A549 (cell line): ENCODE measurements at regions not wholly inside any gene's neighbourhood (a gene's known extent, or its start where the extent isn't known, plus 50 kb on each side); places are given as distances from the start of the nearest gene placed in this dataset.

Experiments
- ATAC-seq, 2 experiments: fragments of 200-7000 bp in 1 of 2; fragments of >200 bp in 1 of 2; cut with Nextera tagmentation in 1 of 2; cut with Tn5 transposase in 1 of 2; 3 replicates each; pipeline versions ENCODE4 v1.8.0 to v1.9.1; 2018 to 2020; ENCODE audit warnings: mild to moderate bottlenecking in 1 of 2, moderate library complexity in 1 of 2
- CTCF ChIA-PET: fragments of 300-600 bp; sonication (Branson Sonifier 250); formaldehyde crosslinking; extraction: SDS; loops from one replicate; lab custom pipeline; 2021; ENCODE audit warnings: antibody characterized with exemption, inconsistent platforms; lab: Yijun Ruan, JAX
- POLR2A ChIA-PET: fragments of 350-600 bp; formaldehyde crosslinking; extraction: SDS; loops from one replicate; lab custom pipeline; 2021; ENCODE audit warnings: antibody characterized with exemption, inconsistent platforms; lab: Yijun Ruan, JAX
- DNase-seq, 2 experiments: peaks; one replicate each; pipeline versions ENCODE4 v3.0.0 to v3.0.0-alpha.2; 2011 to 2016; ENCODE audit warnings: low read depth in 1 of 2, low spot score in 1 of 2
- FAIRE-seq: peaks from 2 replicates; lab custom pipeline; 2011; peaks lifted over from hg19 to GRCh38; lab: Jason Lieb, UNC
- H3K27ac ChIP-seq, 2 experiments: fragments of >200 bp; sonication (Bioruptor Twin); formaldehyde crosslinking; 3 replicates each; pipeline ENCODE4 v1.5.1; 2016 to 2017
- H3K4me1 ChIP-seq: fragments of >200 bp; sonication (Bioruptor Twin); formaldehyde crosslinking; 3 replicates; pipeline ENCODE4 v1.6.1; 2016
- H3K4me2 ChIP-seq: fragments of >200 bp; sonication (Bioruptor Twin); formaldehyde crosslinking; 3 replicates; pipeline ENCODE4 v1.6.1; 2016
- H3K4me3 ChIP-seq: fragments of >200 bp; sonication (Bioruptor Twin); formaldehyde crosslinking; 3 replicates; pipeline ENCODE4 v1.5.1; 2016
- H3K9me3 ChIP-seq: fragments of >200 bp; sonication (Bioruptor Twin); formaldehyde crosslinking; 3 replicates; pipeline ENCODE4 v1.6.1; 2016
- BHLHE40 ChIP-seq: IDR thresholded peaks from 2 replicates; pipeline ENCODE4 v1.6.1; 2012; ENCODE audit warnings: low read depth, low read length, inconsistent platforms
- CBX8 ChIP-seq: fragments of 200-600 bp; sonication (generic); IDR thresholded peaks from 2 replicates; pipeline ENCODE4 v1.6.1; 2016
- CEBPB ChIP-seq, 2 experiments: fragments of >200 bp in 1 of 2; sonication (Bioruptor Twin) in 1 of 2; formaldehyde crosslinking in 1 of 2; IDR thresholded peaks; 2 replicates each; pipeline ENCODE4 v1.6.1; 2012 to 2016
- CHD2 ChIP-seq: fragments of 150-350 bp; IDR thresholded peaks from 2 replicates; pipeline ENCODE4 v1.6.1; 2014; ENCODE audit warnings: low read length; ENCODE audit not compliant: partially characterized antibody
- CTCF ChIP-seq: fragments of >200 bp; sonication (Bioruptor Twin); formaldehyde crosslinking; IDR thresholded peaks from 3 replicates; pipeline ENCODE4 v1.5.1; 2016
- EHF ChIP-seq: fragments of 250-450 bp; sonication (Bioruptor Pico); IDR thresholded peaks from 2 replicates; pipeline ENCODE4 v1.5.0; 2020; ENCODE audit warnings: mild to moderate bottlenecking
- EHMT2 ChIP-seq: fragments of 200-600 bp; sonication (generic); IDR thresholded peaks from 2 replicates; pipeline ENCODE4 v1.6.1; 2016; ENCODE audit warnings: antibody characterized with exemption, low read depth, mild to moderate bottlenecking, moderate library complexity
- EP300 ChIP-seq, 2 experiments: fragments of >200 bp; sonication (Bioruptor Twin); formaldehyde crosslinking; IDR thresholded peaks; 2 replicates in 1 of 2; 3 replicates in 1 of 2; pipeline ENCODE4 v1.6.1; 2016 to 2017
- FOSL2 ChIP-seq, 2 experiments: fragments of 450-650 bp in 1 of 2; fragments of >200 bp in 1 of 2; sonication (Bioruptor Twin) in 1 of 2; formaldehyde crosslinking; IDR thresholded peaks; 2 replicates each; pipeline versions ENCODE4 v1.5.0 to v1.6.1; 2016 to 2020; ENCODE audit warnings: mild to moderate bottlenecking in 1 of 2, moderate library complexity in 1 of 2
- FOXS1 ChIP-seq: fragments of 250-450 bp; sonication (Bioruptor Pico); IDR thresholded peaks from 2 replicates; pipeline ENCODE4 v1.5.0; 2020; ENCODE audit warnings: mild to moderate bottlenecking, moderate library complexity
- GATA3 ChIP-seq: IDR thresholded peaks from 2 replicates; pipeline ENCODE4 v1.6.1; 2012; ENCODE audit warnings: borderline replicate concordance
- HOXB5 ChIP-seq: fragments of 250-450 bp; sonication (Bioruptor Pico); IDR thresholded peaks from 2 replicates; pipeline ENCODE4 v1.5.0; 2020; ENCODE audit warnings: mild to moderate bottlenecking, moderate library complexity
- JUN ChIP-seq, 2 experiments: fragments of >200 bp; sonication (Bioruptor Twin); formaldehyde crosslinking; IDR thresholded peaks; 2 replicates in 1 of 2; 3 replicates in 1 of 2; pipeline ENCODE4 v1.6.1; 2016 to 2017
- JUNB ChIP-seq: fragments of >200 bp; sonication (Bioruptor Twin); formaldehyde crosslinking; IDR thresholded peaks from 2 replicates; pipeline ENCODE4 v1.6.1; 2016
- KDM1A ChIP-seq: fragments of 200-600 bp; sonication (generic); IDR thresholded peaks from 2 replicates; pipeline ENCODE4 v1.6.1; 2016; ENCODE audit warnings: low read depth, mild to moderate bottlenecking
- MAFK ChIP-seq: fragments of 450-650 bp; IDR thresholded peaks from 2 replicates; pipeline ENCODE4 v1.6.1; 2014; ENCODE audit not compliant: partially characterized antibody
- MYC ChIP-seq: IDR thresholded peaks from 2 replicates; pipeline ENCODE4 v1.6.1; 2012; ENCODE audit warnings: mild to moderate bottlenecking, inconsistent platforms, low read length, improper control_type of control experiment, borderline replicate concordance
- NR3C1 ChIP-seq: fragments of >200 bp; sonication (Bioruptor Twin); formaldehyde crosslinking; IDR thresholded peaks from 3 replicates; pipeline ENCODE4 v1.6.1; 2017
- PHF8 ChIP-seq: fragments of 200-600 bp; sonication (generic); IDR thresholded peaks from 2 replicates; pipeline ENCODE4 v1.6.1; 2016; ENCODE audit warnings: low read depth, mild to moderate bottlenecking, antibody characterized with exemption, moderate library complexity, borderline replicate concordance
- RAD21 ChIP-seq, 2 experiments: fragments of >200 bp in 1 of 2; sonication (Bioruptor Twin) in 1 of 2; formaldehyde crosslinking in 1 of 2; IDR thresholded peaks in 1 of 2; conservative IDR thresholded peaks in 1 of 2; 2 replicates in 1 of 2; 3 replicates in 1 of 2; pipeline ENCODE4 v1.6.1; 2012 to 2018; ENCODE audit warnings: inconsistent platforms in 1 of 2
- RARB ChIP-seq: fragments of 250-450 bp; sonication (Bioruptor Pico); IDR thresholded peaks from 2 replicates; pipeline ENCODE4 v1.8.0; 2021; ENCODE audit warnings: mild to moderate bottlenecking, moderate library complexity
- SREBF2 ChIP-seq: fragments of 450-650 bp; IDR thresholded peaks from 2 replicates; pipeline ENCODE4 v1.6.1; 2014; ENCODE audit warnings: mild to moderate bottlenecking, moderate library complexity
- ZC3H11A ChIP-seq: fragments of 450-650 bp; IDR thresholded peaks from 2 replicates; pipeline ENCODE4 v1.6.1; 2014; ENCODE audit warnings: antibody characterized with exemption, mild to moderate bottlenecking
- ZSCAN20 ChIP-seq: fragments of 250-450 bp; sonication (Bioruptor Pico); IDR thresholded peaks from 2 replicates; pipeline ENCODE4 v1.8.0; 2022; ENCODE audit warnings: mild to moderate bottlenecking, moderate library complexity
- WGBS: methylation state at CpG from one replicate; pipeline ENCODE4 v1.1.6; 2017; ENCODE audit errors: missing lambda C conversion rate; 5-methylcytosine and 5-hydroxymethylcytosine counted together
- TF ChIP-seq, protein P1 (sequence below): fragments of 450-650 bp; IDR thresholded peaks from 2 replicates; pipeline ENCODE4 v1.6.1; 2014; ENCODE audit warnings: antibody characterized with exemption

DNA sequence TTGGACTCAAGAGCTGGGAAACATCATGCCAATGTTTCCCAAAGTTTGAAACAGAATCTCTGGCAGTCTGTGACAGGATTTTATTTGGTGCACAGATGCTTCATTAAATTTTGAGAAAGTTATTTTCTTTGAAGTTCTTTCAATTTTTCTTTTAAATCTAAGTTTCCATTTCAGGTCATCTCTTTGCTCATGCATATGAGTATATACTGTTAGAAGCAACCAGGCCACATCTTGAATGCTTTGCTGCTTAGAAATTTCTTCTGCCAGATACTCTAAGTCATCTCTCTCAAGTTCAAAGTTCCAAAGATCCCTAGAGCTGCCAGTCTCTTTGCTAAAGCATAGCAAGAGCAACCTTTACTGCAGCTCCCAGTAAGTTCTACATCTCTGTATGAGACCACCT is 59.1 kb upstream of the CCDC28A start:
- no peak for TF ChIP-seq CHD2
- no peak for TF ChIP-seq HOXB5 (CRISPR knock-in tag)
- no peak for TF ChIP-seq EHF (CRISPR knock-in tag)
- TF ChIP-seq, protein P1, sequence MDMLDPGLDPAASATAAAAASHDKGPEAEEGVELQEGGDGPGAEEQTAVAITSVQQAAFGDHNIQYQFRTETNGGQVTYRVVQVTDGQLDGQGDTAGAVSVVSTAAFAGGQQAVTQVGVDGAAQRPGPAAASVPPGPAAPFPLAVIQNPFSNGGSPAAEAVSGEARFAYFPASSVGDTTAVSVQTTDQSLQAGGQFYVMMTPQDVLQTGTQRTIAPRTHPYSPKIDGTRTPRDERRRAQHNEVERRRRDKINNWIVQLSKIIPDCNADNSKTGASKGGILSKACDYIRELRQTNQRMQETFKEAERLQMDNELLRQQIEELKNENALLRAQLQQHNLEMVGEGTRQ: no peak
- TF ChIP-seq KDM1A: no peak
- TF ChIP-seq PHF8: no peak
- no peak for TF ChIP-seq BHLHE40
- no peak for TF ChIP-seq FOSL2 (IDR thresholded peaks at IDR 0.05)
- TF ChIP-seq FOSL2 (CRISPR knock-in tag; IDR thresholded peaks at IDR 0.05): no peak
- TF ChIP-seq FOXS1 (CRISPR knock-in tag): no peak
- no peak for TF ChIP-seq MYC
- TF ChIP-seq EP300 (IDR thresholded peaks at IDR 0.05): no peak
- TF ChIP-seq SREBF2: no peak
- TF ChIP-seq MAFK: no peak
- no peak for TF ChIP-seq GATA3
- no peak for TF ChIP-seq RARB (CRISPR knock-in tag)
- no peak for TF ChIP-seq CEBPB (IDR thresholded peaks at IDR 0.05)
- no peak for TF ChIP-seq RAD21 (conservative IDR thresholded peaks at IDR 0.05 in 1 of 2, IDR thresholded peaks at IDR 0.05 in 1 of 2)
- no peak for TF ChIP-seq EHMT2
- POLR2A ChIA-PET: no interaction called here
- H3K4me3 ChIP-seq: no peak overlapping the region

GRCh38 chr6:138716013-138716412 is 57.6 kb upstream of the CCDC28A start:
- H3K4me2 ChIP-seq: no peak overlapping the region
- no peak overlapping the region for H3K4me3 ChIP-seq
- H3K4me1 ChIP-seq: no peaks in the 10 kb centered on the region
- DNase-seq (no peak), ATAC-seq (no peak), FAIRE-seq (no peak)
- TF ChIP-seq NR3C1: no peak
- TF ChIP-seq JUNB: no peak
- no peak for TF ChIP-seq ZSCAN20
- TF ChIP-seq ZC3H11A: no peak
- TF ChIP-seq CBX8: no peak
- TF ChIP-seq JUN (IDR thresholded peaks at IDR 0.05): no peak
- TF ChIP-seq CTCF: no peak
- TF ChIP-seq FOXS1 (CRISPR knock-in tag): no peak
- ChIA-PET POLR2A (no interaction called here), CTCF (no interaction called here)
- H3K27ac ChIP-seq: no peak overlapping the region
- no peaks in the 10 kb centered on the region for H3K9me3 ChIP-seq
- WGBS: 79% methylated on average over 1 of the region's 1 CpG

More for the DNA sequence above, 59.1 kb upstream of the CCDC28A start:
- FAIRE-seq (no peak), DNase-seq (no peak), ATAC-seq (no peak)
- Histone ChIP-seq H3K9me3 (no peaks in the 10 kb centered on the region), H3K27ac (no peak overlapping the region), H3K4me2 (no peak overlapping the region), H3K4me1 (no peaks in the 10 kb centered on the region)
- CTCF ChIA-PET: interaction anchor here (1.2 to 1.6 kb wide), 2 partner anchors 22 to 52 kb away, joined by 3 to 4 read pairs; no protein-coding TSS in a partner anchor
